Neural cell (in vitro differentiated cells): ENCODE measurements at regions not wholly inside any gene's neighbourhood (a gene's known extent, or its start where the extent isn't known, plus 50 kb on each side); places are given as distances from the start of the nearest gene placed in this dataset.

ENCODE experiments used
- H2AFZ ChIP-seq: fragments of 200-600, 300-800 bp; sonication (generic), shearing (Covaris generic); 2 replicates; pipeline ENCODE4 v1.6.0; 2014; ENCODE audit warnings: low read depth, mild to moderate bottlenecking, antibody characterized with exemption, low read length, moderate library complexity
- H3F3A ChIP-seq: fragments of 200-600 bp; shearing (Covaris generic); 2 replicates; pipeline ENCODE4 v1.6.1; 2016; ENCODE audit warnings: mild to moderate bottlenecking, moderate library complexity, mixed read lengths, antibody characterized with exemption, low read length; ENCODE audit not compliant: insufficient read depth, poor library complexity, severe bottlenecking
- H3K27ac ChIP-seq: fragments of 200-600, 300-800 bp; sonication (generic), shearing (Covaris generic); 2 replicates; pipeline ENCODE4 v1.5.1; 2014; ENCODE audit warnings: mild to moderate bottlenecking, low read length, moderate library complexity
- H3K27me3 ChIP-seq: fragments of 300-800, 200-600 bp; sonication (generic), shearing (Covaris generic); 2 replicates; pipeline ENCODE4 v1.6.0; 2014; ENCODE audit warnings: mild to moderate bottlenecking, low read depth, low read length, moderate library complexity; ENCODE audit not compliant: insufficient read depth
- H3K36me3 ChIP-seq: fragments of 300-800, 200-600 bp; sonication (generic), shearing (Covaris generic); 2 replicates; pipeline ENCODE4 v1.5.1; 2014; ENCODE audit warnings: mild to moderate bottlenecking, antibody characterized with exemption, low read length, moderate library complexity; ENCODE audit not compliant: insufficient read depth
- H3K4me2 ChIP-seq: fragments of 300-800, 200-600 bp; sonication (generic), shearing (Covaris generic); 2 replicates; pipeline ENCODE4 v1.6.0; 2014; ENCODE audit warnings: mild to moderate bottlenecking, low read length
- H3K4me3 ChIP-seq: fragments of 300-800, 200-600 bp; sonication (generic), shearing (Covaris generic); 2 replicates; pipeline ENCODE4 v1.5.1; 2014; ENCODE audit warnings: mild to moderate bottlenecking, low read length, moderate library complexity
- H3K79me2 ChIP-seq: fragments of 200-600 bp; shearing (Covaris generic); replicated peaks from 2 replicates; pipeline ENCODE4 v1.6.0; 2014; ENCODE audit warnings: mild to moderate bottlenecking, low read length, moderate library complexity; ENCODE audit not compliant: insufficient read depth
- H3K9ac ChIP-seq: fragments of 300-800, 200-600 bp; sonication (generic), shearing (Covaris generic); 2 replicates; pipeline ENCODE4 v1.6.1; 2016; ENCODE audit warnings: mild to moderate bottlenecking, low read length, mixed read lengths
- H3K9me2 ChIP-seq: fragments of 200-600 bp; shearing (Covaris generic); 2 replicates; pipeline ENCODE4 v1.6.1; 2016; ENCODE audit warnings: mild to moderate bottlenecking, low read length, mixed read lengths; ENCODE audit not compliant: insufficient read depth
- H3K9me3 ChIP-seq: fragments of 200-600, 300-800 bp; sonication (generic), shearing (Covaris generic); 2 replicates; pipeline ENCODE4 v1.6.1; 2016; ENCODE audit warnings: mild to moderate bottlenecking, mixed run types, low read length, moderate library complexity, mixed read lengths
- H4K20me1 ChIP-seq: fragments of 200-600 bp; shearing (Covaris generic); 2 replicates; pipeline ENCODE4 v1.6.1; 2016; ENCODE audit warnings: mild to moderate bottlenecking, mixed run types; ENCODE audit not compliant: insufficient read depth
- CTCF ChIP-seq: fragments of 450-650 bp; IDR thresholded peaks from 2 replicates; pipeline ENCODE4 v1.5.1; 2014; ENCODE audit warnings: antibody characterized with exemption, mild to moderate bottlenecking, moderate library complexity; ENCODE audit not compliant: poor library complexity, severe bottlenecking
- EZH2 ChIP-seq: fragments of 200-600, 300-800 bp; shearing (Covaris generic), sonication (generic); IDR thresholded peaks from 2 replicates; pipeline ENCODE4 v1.6.1; 2014; ENCODE audit warnings: antibody characterized with exemption, low read length, borderline replicate concordance, mild to moderate bottlenecking; ENCODE audit not compliant: insufficient read depth, poor library complexity, severe bottlenecking
- MXI1 ChIP-seq: fragments of 450-650 bp; conservative IDR thresholded peaks from 2 replicates; pipeline ENCODE4 v1.6.1; 2014; ENCODE audit warnings: antibody characterized with exemption, mild to moderate bottlenecking; ENCODE audit not compliant: poor library complexity, severe bottlenecking
- POLR2AphosphoS5 ChIP-seq: IDR thresholded peaks from 2 replicates; pipeline ENCODE4 v1.6.1; 2012
- RAD21 ChIP-seq: fragments of 450-650 bp; conservative IDR thresholded peaks from 2 replicates; pipeline ENCODE4 v1.6.1; 2014; ENCODE audit warnings: antibody characterized with exemption, mild to moderate bottlenecking, moderate library complexity
- REST ChIP-seq: IDR thresholded peaks from 2 replicates; pipeline ENCODE4 v1.6.1; 2012; ENCODE audit warnings: borderline replicate concordance
- SMC3 ChIP-seq: fragments of 450-650 bp; conservative IDR thresholded peaks from 2 replicates; pipeline ENCODE4 v1.6.1; 2014; ENCODE audit warnings: antibody characterized with exemption, mild to moderate bottlenecking, moderate library complexity; ENCODE audit not compliant: poor library complexity
- TAF1 ChIP-seq: IDR thresholded peaks from 2 replicates; pipeline ENCODE4 v1.6.1; 2012; ENCODE audit warnings: low read depth

GRCh38 chr16:52690468-52690867 lies 143.5 kb upstream of the TOX3 start:
- Histone ChIP-seq H3F3A (no peaks in the 10 kb centered on the region), H4K20me1 (no peaks in the 10 kb centered on the region), H3K79me2 (no peaks in the 10 kb centered on the region), H3K27me3 (no peaks in the 10 kb centered on the region), H3K4me2 (no peak overlapping the region), H3K27ac (no peak overlapping the region), H3K9me2 (no peaks in the 10 kb centered on the region), H3K9me3 (no peaks in the 10 kb centered on the region), H2AFZ (no peak overlapping the region), H3K9ac (no peak overlapping the region), H3K4me3 (no peak overlapping the region), H3K36me3 (no peaks in the 10 kb centered on the region)
- TF ChIP-seq EZH2 = no peak

- Histone ChIP-seq H4K20me1 (no peaks in the 10 kb centered on the region), H3K27ac (no peak overlapping the region), H3K27me3 (no peaks in the 10 kb centered on the region), H3K9ac (no peak overlapping the region), H3K79me2 (no peaks in the 10 kb centered on the region), H3K4me2 (no peak overlapping the region), H3K4me3 (no peak overlapping the region), H2AFZ (no peak overlapping the region), H3K9me3 (no peaks in the 10 kb centered on the region), H3K9me2 (no peaks in the 10 kb centered on the region), H3F3A (no peaks in the 10 kb centered on the region), H3K36me3 (no peaks in the 10 kb centered on the region)
- TF ChIP-seq RAD21 (no peak), REST (no peak), POLR2AphosphoS5 (no peak), MXI1 (no peak), SMC3 (no peak), CTCF (no peak), TAF1 (no peak)
Measured at GRCh38 chr16:52680993-52681392, 134.1 kb upstream of the TOX3 start.

- no peak overlapping the region for H2AFZ ChIP-seq
- no peaks in the 10 kb centered on the region for H3K79me2 ChIP-seq
- no peaks in the 10 kb centered on the region for H3K36me3 ChIP-seq
- no peaks in the 10 kb centered on the region for H3K27me3 ChIP-seq
- H3K27ac ChIP-seq = no peak overlapping the region
- no peak overlapping the region for H3K9ac ChIP-seq
- no peaks in the 10 kb centered on the region for H3K9me3 ChIP-seq
- no peaks in the 10 kb centered on the region for H3K9me2 ChIP-seq
- no peak overlapping the region for H3K4me3 ChIP-seq
- no peaks in the 10 kb centered on the region for H4K20me1 ChIP-seq
- H3K4me2 ChIP-seq = no peak overlapping the region
- no peaks in the 10 kb centered on the region for H3F3A ChIP-seq
- TF ChIP-seq SMC3 (no peak), EZH2 (no peak), CTCF (no peak)
Measured at GRCh38 chr16:52677501-52677900, 130.6 kb upstream of the TOX3 start.
